MCF 10A (cell line): ENCODE measurements at regions not wholly inside any gene's neighbourhood (a gene's known extent, or its start where the extent isn't known, plus 50 kb on each side); places are given as distances from the start of the nearest gene placed in this dataset.

Experiments used
- BruUV-seq: library from RNA; stranded (reverse); fragments of 400-500 nt; replicated peaks from 2 replicates; lab custom pipeline; 2021; lab: Mats Ljungman, UMichigan
- CTCF ChIA-PET: fragments of 300-600 bp; sonication (Branson Sonifier 250); formaldehyde crosslinking; extraction: SDS; loops from one replicate; lab custom pipeline; 2021; ENCODE audit warnings: antibody characterized with exemption, inconsistent platforms; lab: Yijun Ruan, JAX
- POLR2A ChIA-PET: fragments of 300-600, 350-650 bp; sonication (Branson Sonifier 250); formaldehyde crosslinking; extraction: SDS; loops from one replicate; lab custom pipeline; 2020; ENCODE audit warnings: antibody characterized with exemption, inconsistent platforms; lab: Yijun Ruan, JAX
- DNase-seq: peaks from one replicate; pipeline ENCODE4 v3.0.0-alpha.2; 2018; ENCODE audit not compliant: unreplicated experiment
- H3K27ac Mint-ChIP-seq: one replicate; pipeline ENCODE4 v1.8.0; 2022; ENCODE audit warnings: mild to moderate bottlenecking, low read depth, mixed read lengths; ENCODE audit not compliant: unreplicated experiment
- H3K27me3 Mint-ChIP-seq: one replicate; pipeline ENCODE4 v1.8.0; 2022; ENCODE audit warnings: mixed read lengths; ENCODE audit not compliant: insufficient read depth, unreplicated experiment
- H3K36me3 Mint-ChIP-seq: one replicate; pipeline ENCODE4 v1.8.0; 2022; ENCODE audit warnings: mild to moderate bottlenecking, moderate library complexity, mixed read lengths; ENCODE audit not compliant: insufficient read depth, unreplicated experiment
- H3K4me1 Mint-ChIP-seq: one replicate; pipeline ENCODE4 v1.8.0; 2022; ENCODE audit warnings: mixed read lengths; ENCODE audit not compliant: insufficient read depth, unreplicated experiment
- H3K4me3 Mint-ChIP-seq: one replicate; pipeline ENCODE4 v1.8.0; 2022; ENCODE audit warnings: mild to moderate bottlenecking, moderate library complexity, mixed read lengths; ENCODE audit not compliant: unreplicated experiment
- H3K9me3 Mint-ChIP-seq: one replicate; pipeline ENCODE4 v1.8.0; 2022; ENCODE audit warnings: mixed read lengths; ENCODE audit not compliant: unreplicated experiment
- CTCF ChIP-seq: fragments of 200-600 bp; IDR thresholded peaks from one replicate; pipeline ENCODE4 v1.8.0; 2022; ENCODE audit warnings: antibody characterized with exemption, mild to moderate bottlenecking; ENCODE audit not compliant: unreplicated experiment
- intact Hi-C: fragments of 100-400 bp; cut with micrococcal nuclease; formaldehyde crosslinking; loops from 2 replicates; pipeline ENCODE4 v1.14.1; 2022

DNA sequence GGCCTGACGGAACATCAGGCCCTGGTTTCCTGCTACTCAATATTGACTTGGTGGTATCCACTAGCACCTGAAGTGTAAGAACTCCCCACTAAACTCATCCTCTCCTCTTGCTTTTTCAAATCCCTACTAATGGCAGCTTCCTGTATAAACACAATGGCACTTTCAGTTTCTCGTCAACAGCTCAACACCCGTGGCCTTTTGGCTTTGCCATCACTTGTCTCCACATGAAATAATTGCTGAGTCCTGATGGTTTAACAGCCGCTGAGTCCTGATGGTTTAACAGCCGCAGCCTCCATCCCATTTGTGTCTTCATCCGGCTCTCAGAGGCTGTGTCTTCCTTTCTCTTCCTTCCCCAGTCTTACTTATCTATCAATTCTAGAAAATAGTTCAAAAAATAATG, 261.4 kb upstream of the PITRM1 start:
- intact Hi-C loops: no loop called here

GRCh38 chr10:3433131-3433530, 260.5 kb upstream of the PITRM1 start:
- ChIA-PET CTCF (interaction anchor here (0.7 kb wide), 1 partner anchor 72 kb away, joined by 3 read pairs; no protein-coding TSS in a partner anchor), POLR2A (no interaction called here)
- TF ChIP-seq CTCF: no peak
- Mint-ChIP-seq H3K4me1 (peaks cover 6% of the 10 kb centered on the region), H3K27ac (no peak overlapping the region), H3K36me3 (peaks cover under 1% of the 10 kb centered on the region), H3K27me3 (no peaks in the 10 kb centered on the region), H3K9me3 (no peaks in the 10 kb centered on the region), H3K4me3 (no peak overlapping the region)
- intact Hi-C loops: no loop called here
- no TSS peak for BruUV-seq
- DNase-seq: no peak

More for the DNA sequence above, 261.4 kb upstream of the PITRM1 start:
- Mint-ChIP-seq H3K27me3 (no peaks in the 10 kb centered on the region), H3K9me3 (no peaks in the 10 kb centered on the region), H3K4me3 (no peak overlapping the region), H3K36me3 (peaks cover 7% of the 10 kb centered on the region), H3K27ac (no peak overlapping the region), H3K4me1 (peaks cover 6% of the 10 kb centered on the region)
- ChIA-PET POLR2A (no interaction called here), CTCF (no interaction called here)
- no peak for TF ChIP-seq CTCF
- BruUV-seq: no TSS peak
- DNase-seq: no peak

- ChIA-PET POLR2A (no interaction called here), CTCF (interaction anchor here (0.6 kb wide), 2 partner anchors 581 to 1774 kb away, joined by 3 to 5 read pairs; no protein-coding TSS in a partner anchor)
- DNase-seq: no peak
- H3K9me3 Mint-ChIP-seq: no peaks in the 10 kb centered on the region
- H3K4me3 Mint-ChIP-seq: no peak overlapping the region
- peaks cover 4% of the 10 kb centered on the region for H3K4me1 Mint-ChIP-seq
- intact Hi-C loops: no loop called here
- H3K36me3 Mint-ChIP-seq: no peaks in the 10 kb centered on the region
- BruUV-seq: no TSS peak
- H3K27ac Mint-ChIP-seq: no peak overlapping the region
- TF ChIP-seq CTCF: no peak
- no peaks in the 10 kb centered on the region for H3K27me3 Mint-ChIP-seq
Measured at GRCh38 chr10:3432081-3432825, 259.7 kb upstream of the PITRM1 start.

DNA sequence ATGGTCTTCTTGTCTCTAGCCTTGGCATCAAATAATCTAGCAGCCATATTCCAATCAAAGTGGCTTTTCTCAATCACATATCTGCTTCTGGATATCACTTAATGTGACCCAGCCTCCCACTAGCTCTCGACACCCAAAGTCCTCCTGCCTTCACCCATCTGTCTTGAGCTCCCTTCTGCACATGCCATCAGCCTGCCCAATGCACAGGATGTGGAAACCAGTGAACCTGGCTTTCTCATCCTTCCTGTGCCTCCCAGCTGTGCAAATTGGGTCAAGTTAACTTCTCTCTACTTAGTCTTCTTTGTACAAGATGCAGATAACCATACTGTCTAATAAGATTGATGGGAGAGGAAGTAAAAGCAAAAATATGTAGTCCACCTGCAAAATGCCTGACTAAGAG, 257.9 kb upstream of the PITRM1 start:
- Mint-ChIP-seq H3K4me1 (peaks cover 10% of the 10 kb centered on the region), H3K27ac (no peak overlapping the region), H3K36me3 (no peaks in the 10 kb centered on the region), H3K4me3 (no peak overlapping the region), H3K9me3 (no peaks in the 10 kb centered on the region), H3K27me3 (no peaks in the 10 kb centered on the region)
- DNase-seq: no peak
- no peak for TF ChIP-seq CTCF
- intact Hi-C loops: no loop called here
- no TSS peak for BruUV-seq
- ChIA-PET CTCF (no interaction called here), POLR2A (interaction anchor here (0.7 to 1.2 kb wide), 3 partner anchors 10 to 24 kb away, joined by 3 read pairs; no protein-coding TSS in a partner anchor)
